ENCODE measurements at regions not wholly inside any gene's neighbourhood (a gene's known extent, or its start where the extent isn't known, plus 50 kb on each side); places are given as distances from the start of the nearest gene placed in this dataset.

GRCh38 chr14:103199124-103199523, 75.9 kb downstream of the TNFAIP2 start:
- Mint-ChIP-seq H3K4me3 (no peak overlapping the region), H3K9me3 (peaks cover 16% of the 10 kb centered on the region), H3K36me3 (peaks cover 6% of the 10 kb centered on the region), H3K27ac (no peak overlapping the region), H3K4me1 (no peaks in the 10 kb centered on the region), H3K27me3 (peaks cover 63% of the 10 kb centered on the region)
- ATAC-seq = no peak

GRCh38 chr14:103201801-103202200, 78.5 kb downstream of the TNFAIP2 start:
- Mint-ChIP-seq H3K9me3 (peaks cover 24% of the 10 kb centered on the region), H3K4me3 (no peak overlapping the region), H3K36me3 (peaks cover 8% of the 10 kb centered on the region), H3K27ac (no peak overlapping the region), H3K27me3 (peaks cover 52% of the 10 kb centered on the region), H3K4me1 (no peaks in the 10 kb centered on the region)
- ATAC-seq = no peak

GRCh38 chr14:103204852-103205540, 81.7 kb downstream of the TNFAIP2 start:
- H3K27me3 Mint-ChIP-seq = peaks cover 49% of the 10 kb centered on the region
- peaks cover 8% of the 10 kb centered on the region for H3K36me3 Mint-ChIP-seq
- no peak overlapping the region for H3K27ac Mint-ChIP-seq
- no peak overlapping the region for H3K4me3 Mint-ChIP-seq
- H3K4me1 Mint-ChIP-seq = no peaks in the 10 kb centered on the region
- no peak for ATAC-seq
- H3K9me3 Mint-ChIP-seq = peaks cover 24% of the 10 kb centered on the region

GRCh38 chr14:103205541-103205906, 82.3 kb downstream of the TNFAIP2 start:
- Mint-ChIP-seq H3K9me3 (peaks cover 24% of the 10 kb centered on the region), H3K4me1 (no peaks in the 10 kb centered on the region), H3K4me3 (no peak overlapping the region), H3K27me3 (peaks cover 55% of the 10 kb centered on the region), H3K36me3 (peaks cover 8% of the 10 kb centered on the region), H3K27ac (no peak overlapping the region)
- no peak for ATAC-seq

GRCh38 chr14:103206023-103206481, 82.8 kb downstream of the TNFAIP2 start:
- peaks cover 8% of the 10 kb centered on the region for H3K36me3 Mint-ChIP-seq
- H3K4me3 Mint-ChIP-seq = no peak overlapping the region
- ATAC-seq = no peak
- H3K27ac Mint-ChIP-seq = no peak overlapping the region
- no peaks in the 10 kb centered on the region for H3K4me1 Mint-ChIP-seq
- H3K27me3 Mint-ChIP-seq = peaks cover 60% of the 10 kb centered on the region
- peaks cover 22% of the 10 kb centered on the region for H3K9me3 Mint-ChIP-seq

GRCh38 chr14:103206836-103207387, 83.7 kb downstream of the TNFAIP2 start:
- Mint-ChIP-seq H3K27me3 (peaks cover 61% of the 10 kb centered on the region), H3K27ac (no peak overlapping the region), H3K4me1 (no peaks in the 10 kb centered on the region), H3K36me3 (peaks cover 8% of the 10 kb centered on the region), H3K4me3 (no peak overlapping the region), H3K9me3 (peaks cover 17% of the 10 kb centered on the region)
- peak; percentile 27 for ATAC-seq

GRCh38 chr14:103207388-103208072, 84.3 kb downstream of the TNFAIP2 start:
- H3K4me3 Mint-ChIP-seq = no peak overlapping the region
- H3K27me3 Mint-ChIP-seq = peaks cover 61% of the 10 kb centered on the region
- ATAC-seq = no peak
- peaks cover 8% of the 10 kb centered on the region for H3K36me3 Mint-ChIP-seq
- no peaks in the 10 kb centered on the region for H3K4me1 Mint-ChIP-seq
- no peak overlapping the region for H3K27ac Mint-ChIP-seq
- H3K9me3 Mint-ChIP-seq = peaks cover 16% of the 10 kb centered on the region

- peaks cover 62% of the 10 kb centered on the region for H3K27me3 Mint-ChIP-seq
- peaks cover 9% of the 10 kb centered on the region for H3K9me3 Mint-ChIP-seq
- H3K4me3 Mint-ChIP-seq = no peak overlapping the region
- H3K27ac Mint-ChIP-seq = no peak overlapping the region
- no peaks in the 10 kb centered on the region for H3K4me1 Mint-ChIP-seq
- peaks cover 2% of the 10 kb centered on the region for H3K36me3 Mint-ChIP-seq
- no peak for ATAC-seq
Measured at GRCh38 chr14:103209054-103209453, 85.8 kb downstream of the TNFAIP2 start.

- Mint-ChIP-seq H3K9me3 (peaks cover 6% of the 10 kb centered on the region), H3K4me3 (no peak overlapping the region), H3K27ac (no peak overlapping the region), H3K36me3 (no peaks in the 10 kb centered on the region), H3K27me3 (peaks cover 64% of the 10 kb centered on the region), H3K4me1 (no peaks in the 10 kb centered on the region)
- ATAC-seq = no peak
Measured at GRCh38 chr14:103209506-103209905, 86.2 kb downstream of the TNFAIP2 start.

- Mint-ChIP-seq H3K9me3 (no peaks in the 10 kb centered on the region), H3K27ac (no peak overlapping the region), H3K27me3 (peaks cover 83% of the 10 kb centered on the region), H3K4me1 (no peaks in the 10 kb centered on the region), H3K36me3 (no peaks in the 10 kb centered on the region), H3K4me3 (no peak overlapping the region)
- ATAC-seq = no peak
Measured at GRCh38 chr14:103213331-103213730, 90.1 kb downstream of the TNFAIP2 start.

- no peaks in the 10 kb centered on the region for H3K9me3 Mint-ChIP-seq
- H3K4me3 Mint-ChIP-seq = no peak overlapping the region
- no peaks in the 10 kb centered on the region for H3K4me1 Mint-ChIP-seq
- no peak for ATAC-seq
- H3K36me3 Mint-ChIP-seq = no peaks in the 10 kb centered on the region
- no peak overlapping the region for H3K27ac Mint-ChIP-seq
- H3K27me3 Mint-ChIP-seq = peaks cover 82% of the 10 kb centered on the region
Measured at GRCh38 chr14:103214461-103214958, 91.2 kb downstream of the TNFAIP2 start.

- peak; percentile 5 for ATAC-seq
- peaks cover 76% of the 10 kb centered on the region for H3K27me3 Mint-ChIP-seq
- H3K4me1 Mint-ChIP-seq = no peaks in the 10 kb centered on the region
- no peaks in the 10 kb centered on the region for H3K9me3 Mint-ChIP-seq
- no peaks in the 10 kb centered on the region for H3K36me3 Mint-ChIP-seq
- H3K27ac Mint-ChIP-seq = no peak overlapping the region
- no peak overlapping the region for H3K4me3 Mint-ChIP-seq
Measured at GRCh38 chr14:103216399-103216798, 93.1 kb downstream of the TNFAIP2 start.

GRCh38 chr14:103216857-103217256, 93.6 kb downstream of the TNFAIP2 start:
- H3K4me3 Mint-ChIP-seq = no peak overlapping the region
- no peak for ATAC-seq
- H3K36me3 Mint-ChIP-seq = no peaks in the 10 kb centered on the region
- H3K27ac Mint-ChIP-seq = no peak overlapping the region
- H3K27me3 Mint-ChIP-seq = peaks cover 76% of the 10 kb centered on the region
- H3K9me3 Mint-ChIP-seq = no peaks in the 10 kb centered on the region
- H3K4me1 Mint-ChIP-seq = no peaks in the 10 kb centered on the region

GRCh38 chr14:103217538-103217937, 94.3 kb downstream of the TNFAIP2 start:
- no peak overlapping the region for H3K27ac Mint-ChIP-seq
- H3K4me1 Mint-ChIP-seq = no peaks in the 10 kb centered on the region
- H3K27me3 Mint-ChIP-seq = peaks cover 76% of the 10 kb centered on the region
- H3K9me3 Mint-ChIP-seq = no peaks in the 10 kb centered on the region
- H3K36me3 Mint-ChIP-seq = no peaks in the 10 kb centered on the region
- H3K4me3 Mint-ChIP-seq = no peak overlapping the region
- no peak for ATAC-seq

- Mint-ChIP-seq H3K27me3 (peaks cover 81% of the 10 kb centered on the region), H3K4me3 (no peak overlapping the region), H3K36me3 (no peaks in the 10 kb centered on the region), H3K27ac (no peak overlapping the region), H3K9me3 (no peaks in the 10 kb centered on the region), H3K4me1 (no peaks in the 10 kb centered on the region)
- ATAC-seq = peak; percentile 37
Measured at GRCh38 chr14:103220134-103220981, 97.1 kb downstream of the TNFAIP2 start.
